NCI-H526 treated with DMSO at 0.1 percent for 48 hours (cell line): ENCODE measurements at regions not wholly inside any gene's neighbourhood (a gene's known extent, or its start where the extent isn't known, plus 50 kb on each side); places are given as distances from the start of the nearest gene placed in this dataset.

ENCODE experiments used
- DNase-seq: peaks from one replicate; lab custom pipeline; 2025; lab: John Stamatoyannopoulos, UW

- DNase-seq = no peak
Measured at GRCh38 chr13:22126433-22127021, 455.7 kb downstream of the FGF9 start.

GRCh38 chr13:22127277-22128164 is 456.6 kb downstream of the FGF9 start:
- DNase-seq = no peak

GRCh38 chr13:22128441-22129408 is 457.9 kb downstream of the FGF9 start:
- no peak for DNase-seq

- no peak for DNase-seq
Measured at GRCh38 chr13:22130254-22130653, 459.4 kb downstream of the FGF9 start.

- no peak for DNase-seq
Measured at GRCh38 chr13:22134261-22134660, 463.4 kb downstream of the FGF9 start.

- no peak for DNase-seq
Measured at GRCh38 chr13:22135446-22135845, 464.6 kb downstream of the FGF9 start.

GRCh38 chr13:22137361-22138050 is 466.6 kb downstream of the FGF9 start:
- no peak for DNase-seq

GRCh38 chr13:22138947-22139346 is 468.1 kb downstream of the FGF9 start:
- no peak for DNase-seq

GRCh38 chr13:22141716-22142115 is 470.8 kb downstream of the FGF9 start:
- no peak for DNase-seq

- DNase-seq = no peak
Measured at GRCh38 chr13:22143671-22144070, 472.8 kb downstream of the FGF9 start.

- no peak for DNase-seq
Measured at GRCh38 chr13:22144806-22145205, 473.9 kb downstream of the FGF9 start.

GRCh38 chr13:22148187-22148586 is 477.3 kb downstream of the FGF9 start:
- DNase-seq = no peak

- DNase-seq = no peak
Measured at GRCh38 chr13:22152751-22153150, 481.9 kb downstream of the FGF9 start.

GRCh38 chr13:22154041-22154440 is 483.2 kb downstream of the FGF9 start:
- DNase-seq = no peak

- no peak for DNase-seq
Measured at GRCh38 chr13:22161871-22162270, 491.0 kb downstream of the FGF9 start.

- no peak for DNase-seq
Measured at GRCh38 chr13:22162889-22163288, 492.0 kb downstream of the FGF9 start.

GRCh38 chr13:22168437-22169190 is 497.7 kb downstream of the FGF9 start:
- DNase-seq = no peak

GRCh38 chr13:22169473-22169872 is 498.6 kb downstream of the FGF9 start:
- DNase-seq = no peak

GRCh38 chr13:22173610-22174009 is 502.7 kb downstream of the FGF9 start:
- DNase-seq = no peak

GRCh38 chr13:22175241-22175640 is 504.4 kb downstream of the FGF9 start:
- no peak for DNase-seq

GRCh38 chr13:22175815-22176214 is 504.9 kb downstream of the FGF9 start:
- no peak for DNase-seq
